ENCODE measurements at regions not wholly inside any gene's neighbourhood (a gene's known extent, or its start where the extent isn't known, plus 50 kb on each side); places are given as distances from the start of the nearest gene placed in this dataset.
"Not testable (repeated sequence)": the region's sequence is repeated elsewhere in the genome, so short reads cannot be mapped to it uniquely, and the experiment has no call there.

- Mint-ChIP-seq H3K27ac (no peak overlapping the region), H3K4me1 (peaks cover 21% of the 10 kb centered on the region), H3K9me3 (no peaks in the 10 kb centered on the region), H3K4me3 (no peak overlapping the region), H3K36me3 (no peaks in the 10 kb centered on the region), H3K27me3 (peaks cover 10% of the 10 kb centered on the region)
Measured at GRCh38 chr14:106789318-106789717, 1262.9 kb downstream of the TMEM121 start.

- Mint-ChIP-seq H3K4me3 (no peak overlapping the region), H3K9me3 (no peaks in the 10 kb centered on the region), H3K36me3 (no peaks in the 10 kb centered on the region), H3K27me3 (peaks cover 9% of the 10 kb centered on the region), H3K4me1 (peaks cover 21% of the 10 kb centered on the region), H3K27ac (no peak overlapping the region)
Measured at GRCh38 chr14:106790189-106791036, 1264.0 kb downstream of the TMEM121 start.

GRCh38 chr14:106792543-106792942 lies 1266.2 kb downstream of the TMEM121 start:
- Mint-ChIP-seq H3K27ac (no peak overlapping the region), H3K36me3 (no peaks in the 10 kb centered on the region), H3K9me3 (no peaks in the 10 kb centered on the region), H3K4me1 (peaks cover 20% of the 10 kb centered on the region), H3K4me3 (no peak overlapping the region), H3K27me3 (peaks cover 9% of the 10 kb centered on the region)

GRCh38 chr14:106798166-106798565 lies 1271.8 kb downstream of the TMEM121 start:
- not testable (repeated sequence) for H3K27ac Mint-ChIP-seq, H3K9me3 Mint-ChIP-seq, H3K36me3 Mint-ChIP-seq, H3K4me1 Mint-ChIP-seq, H3K4me3 Mint-ChIP-seq
- H3K27me3 Mint-ChIP-seq: peaks cover 24% of the 10 kb centered on the region

- no peak overlapping the region for H3K27ac Mint-ChIP-seq
Measured at GRCh38 chr14:106802413-106803364, 1276.3 kb downstream of the TMEM121 start.

GRCh38 chr14:106803379-106803778 lies 1277.0 kb downstream of the TMEM121 start:
- H3K36me3 Mint-ChIP-seq: no peaks in the 10 kb centered on the region
- no peak overlapping the region for H3K27ac Mint-ChIP-seq
- H3K27me3 Mint-ChIP-seq: peaks cover 19% of the 10 kb centered on the region
- H3K9me3 Mint-ChIP-seq: no peaks in the 10 kb centered on the region
- H3K4me1 Mint-ChIP-seq: no peaks in the 10 kb centered on the region
- H3K4me3 Mint-ChIP-seq: no peak overlapping the region

More at GRCh38 chr14:106802413-106803364, 1276.3 kb downstream of the TMEM121 start:
- Mint-ChIP-seq H3K4me3 (no peak overlapping the region), H3K9me3 (no peaks in the 10 kb centered on the region), H3K27me3 (peaks cover 25% of the 10 kb centered on the region), H3K36me3 (no peaks in the 10 kb centered on the region), H3K4me1 (no peaks in the 10 kb centered on the region)

GRCh38 chr14:106807493-106807892 lies 1281.1 kb downstream of the TMEM121 start:
- Mint-ChIP-seq H3K36me3 (no peaks in the 10 kb centered on the region), H3K27ac (no peak overlapping the region), H3K4me1 (peaks cover 5% of the 10 kb centered on the region), H3K9me3 (no peaks in the 10 kb centered on the region), H3K4me3 (no peak overlapping the region), H3K27me3 (peaks cover 11% of the 10 kb centered on the region)

- Mint-ChIP-seq H3K9me3 (no peaks in the 10 kb centered on the region), H3K27ac (no peak overlapping the region), H3K36me3 (no peaks in the 10 kb centered on the region), H3K4me3 (no peak overlapping the region), H3K27me3 (peaks cover 4% of the 10 kb centered on the region), H3K4me1 (peaks cover 5% of the 10 kb centered on the region)
Measured at GRCh38 chr14:106808458-106808857, 1282.1 kb downstream of the TMEM121 start.

GRCh38 chr14:106808907-106809306 lies 1282.5 kb downstream of the TMEM121 start:
- Mint-ChIP-seq H3K9me3 (no peaks in the 10 kb centered on the region), H3K27ac (no peak overlapping the region), H3K36me3 (no peaks in the 10 kb centered on the region), H3K4me3 (no peak overlapping the region), H3K27me3 (peaks cover 4% of the 10 kb centered on the region), H3K4me1 (peaks cover 5% of the 10 kb centered on the region)

- Mint-ChIP-seq H3K4me1 (peaks cover 5% of the 10 kb centered on the region), H3K4me3 (no peak overlapping the region), H3K27me3 (no peaks in the 10 kb centered on the region), H3K36me3 (no peaks in the 10 kb centered on the region), H3K9me3 (no peaks in the 10 kb centered on the region), H3K27ac (no peak overlapping the region)
Measured at GRCh38 chr14:106809615-106810014, 1283.2 kb downstream of the TMEM121 start.

- H3K4me3 Mint-ChIP-seq: not testable (repeated sequence)
Measured at GRCh38 chr14:106810168-106810567, 1283.8 kb downstream of the TMEM121 start.

GRCh38 chr14:106811162-106811561 lies 1284.8 kb downstream of the TMEM121 start:
- peaks cover 5% of the 10 kb centered on the region for H3K4me1 Mint-ChIP-seq
- no peak overlapping the region for H3K27ac Mint-ChIP-seq
- H3K4me3 Mint-ChIP-seq: no peak overlapping the region
- H3K36me3 Mint-ChIP-seq: no peaks in the 10 kb centered on the region
- H3K27me3 Mint-ChIP-seq: no peaks in the 10 kb centered on the region
- no peaks in the 10 kb centered on the region for H3K9me3 Mint-ChIP-seq

More at GRCh38 chr14:106810168-106810567, 1283.8 kb downstream of the TMEM121 start:
- not testable (repeated sequence) for H3K9me3 Mint-ChIP-seq, H3K36me3 Mint-ChIP-seq, H3K4me1 Mint-ChIP-seq, H3K27ac Mint-ChIP-seq, H3K27me3 Mint-ChIP-seq

- no peak overlapping the region for H3K27ac Mint-ChIP-seq
- H3K27me3 Mint-ChIP-seq: no peaks in the 10 kb centered on the region
- no peak overlapping the region for H3K4me3 Mint-ChIP-seq
- H3K36me3 Mint-ChIP-seq: no peaks in the 10 kb centered on the region
- no peaks in the 10 kb centered on the region for H3K9me3 Mint-ChIP-seq
- peaks cover 5% of the 10 kb centered on the region for H3K4me1 Mint-ChIP-seq
Measured at GRCh38 chr14:106812788-106813476, 1286.5 kb downstream of the TMEM121 start.

GRCh38 chr14:106813477-106813823 lies 1287.1 kb downstream of the TMEM121 start:
- no peaks in the 10 kb centered on the region for H3K36me3 Mint-ChIP-seq
- H3K27ac Mint-ChIP-seq: no peak overlapping the region
- H3K27me3 Mint-ChIP-seq: no peaks in the 10 kb centered on the region
- no peak overlapping the region for H3K4me3 Mint-ChIP-seq
- peaks cover 5% of the 10 kb centered on the region for H3K4me1 Mint-ChIP-seq
- no peaks in the 10 kb centered on the region for H3K9me3 Mint-ChIP-seq

GRCh38 chr14:106820119-106820518 lies 1293.7 kb downstream of the TMEM121 start:
- H3K27me3 Mint-ChIP-seq: peaks cover 7% of the 10 kb centered on the region
- H3K27ac Mint-ChIP-seq: no peak overlapping the region
- no peaks in the 10 kb centered on the region for H3K36me3 Mint-ChIP-seq
- no peaks in the 10 kb centered on the region for H3K9me3 Mint-ChIP-seq
- H3K4me3 Mint-ChIP-seq: no peak overlapping the region
- no peaks in the 10 kb centered on the region for H3K4me1 Mint-ChIP-seq

All from activated naive CD4-positive, alpha-beta T cell treated with anti-CD3 and anti-CD28 coated beads, Interleukin-2, amount 50 U/mL, for 24 hours (primary cell).